ENCODE measurements at regions not wholly inside any gene's neighbourhood (a gene's known extent, or its start where the extent isn't known, plus 50 kb on each side); places are given as distances from the start of the nearest gene placed in this dataset.

- TF ChIP-seq CTCF (IDR thresholded peaks at IDR 0.05; ENCODE audit: low read depth, low read length), result no peak
- H3K4me3 ChIP-seq (replicated peaks in 1 of 2; ENCODE audit: low read depth in 2 of 2, low read length in 2 of 2), result no peak overlapping the region
Observed at GRCh38 chr4:137468836-137469235, 63.5 kb downstream of the PCDH18 start.

DNA sequence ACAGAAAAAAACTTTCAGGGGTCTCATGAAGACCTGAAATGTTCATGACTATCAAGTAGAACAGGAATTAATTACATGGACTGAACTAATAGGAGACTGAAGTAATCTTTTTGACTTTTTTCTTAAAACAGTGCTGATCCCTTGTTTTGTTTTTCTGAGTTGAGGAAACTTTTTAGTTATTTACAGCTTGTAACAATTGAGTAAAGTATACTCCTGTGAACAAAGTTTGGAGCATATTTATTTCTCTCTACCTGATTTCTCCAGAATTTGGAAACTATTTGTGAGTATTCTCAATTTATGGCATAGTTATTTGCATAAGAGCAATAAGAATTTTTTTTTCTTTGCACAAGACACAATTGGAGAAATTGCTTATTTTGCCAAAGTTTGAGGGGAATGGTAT is 64.8 kb downstream of the PCDH18 start:
- no peak overlapping the region for H3K4me3 ChIP-seq (replicated peaks in 1 of 2; ENCODE audit: low read depth in 2 of 2, low read length in 2 of 2)
- no peak for TF ChIP-seq CTCF (IDR thresholded peaks at IDR 0.05; ENCODE audit: low read depth, low read length)
- DNase-seq (ENCODE audit: low read depth in 2 of 2), result no peak

More at GRCh38 chr4:137468836-137469235, 63.5 kb downstream of the PCDH18 start:
- DNase-seq (ENCODE audit: low read depth in 2 of 2), result no peak

DNA sequence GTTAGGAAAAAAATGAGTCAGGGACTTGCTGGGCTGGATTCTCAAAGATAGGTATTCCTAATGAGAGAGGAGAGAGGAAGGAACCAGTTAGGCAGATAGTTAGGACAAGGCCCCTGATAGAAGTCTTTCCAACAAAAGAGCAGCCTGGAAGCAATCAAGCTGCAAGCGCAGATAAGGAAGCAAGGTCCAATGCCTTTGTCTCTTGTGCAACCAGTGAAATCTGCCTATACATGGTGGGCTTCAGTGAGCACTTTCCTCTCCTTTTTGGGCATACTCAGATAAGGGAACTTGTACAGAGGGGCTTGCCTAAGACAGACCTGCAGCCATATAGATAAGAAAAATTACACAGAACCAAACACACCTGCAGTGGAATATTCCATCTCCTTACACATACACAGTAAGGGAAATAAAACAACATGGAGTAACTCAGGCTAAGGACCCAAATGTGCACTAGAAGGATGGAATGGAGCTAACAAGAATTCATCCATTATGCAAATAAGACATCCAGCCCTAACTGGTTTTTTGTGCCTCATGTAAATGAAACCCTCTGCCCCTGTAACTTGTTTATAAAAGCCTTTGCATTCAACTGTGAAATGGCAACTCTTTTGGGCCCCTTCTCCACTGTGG is 68.8 kb downstream of the PCDH18 start:
- DNase-seq (ENCODE audit: low read depth in 2 of 2), result no peak
- TF ChIP-seq CTCF (IDR thresholded peaks at IDR 0.05; ENCODE audit: low read depth, low read length), result no peak

DNA sequence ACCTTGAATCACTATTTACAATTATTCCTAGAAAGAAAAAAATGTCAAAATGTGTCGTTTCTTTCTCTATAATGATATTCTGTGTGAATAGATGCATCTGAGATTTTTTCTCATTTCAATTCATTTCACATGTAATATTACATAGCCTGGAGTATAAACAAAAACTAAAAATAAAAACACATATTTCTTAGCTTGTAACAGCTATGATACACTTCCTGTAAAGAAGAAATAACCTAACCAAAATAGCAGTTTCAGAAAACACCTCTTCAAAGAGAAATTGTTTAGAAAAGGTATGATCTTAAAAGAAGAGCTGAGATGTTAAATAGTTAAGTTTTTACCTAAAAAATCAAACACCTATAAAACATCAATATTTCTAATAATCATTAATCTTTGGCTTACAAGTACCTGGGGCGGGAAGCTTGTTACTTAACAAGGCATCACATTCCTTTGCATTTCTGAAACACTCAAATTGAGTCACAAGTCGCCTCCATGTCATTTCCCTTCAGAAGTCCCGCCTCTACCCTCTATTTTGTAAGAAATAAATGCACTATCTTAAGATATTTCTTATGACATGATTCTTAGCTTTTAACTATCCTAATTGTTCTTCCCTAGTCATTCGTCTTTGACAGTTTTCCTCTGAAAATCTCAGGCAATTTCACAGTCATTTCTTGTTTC is 76.5 kb downstream of the PCDH18 start:
- H3K4me3 ChIP-seq (replicated peaks in 1 of 2; ENCODE audit: low read depth in 2 of 2, low read length in 2 of 2), result no peak overlapping the region
- TF ChIP-seq CTCF (IDR thresholded peaks at IDR 0.05; ENCODE audit: low read depth, low read length), result no peak
- no peak for DNase-seq (ENCODE audit: low read depth in 2 of 2)

More for the DNA sequence above, 68.8 kb downstream of the PCDH18 start:
- no peak overlapping the region for H3K4me3 ChIP-seq (replicated peaks in 1 of 2; ENCODE audit: low read depth in 2 of 2, low read length in 2 of 2)

GRCh38 chr4:137454767-137455166 is 77.5 kb downstream of the PCDH18 start:
- TF ChIP-seq CTCF (IDR thresholded peaks at IDR 0.05; ENCODE audit: low read depth, low read length), result no peak
- H3K4me3 ChIP-seq (replicated peaks in 1 of 2; ENCODE audit: low read depth in 2 of 2, low read length in 2 of 2), result no peak overlapping the region
- no peak for DNase-seq (ENCODE audit: low read depth in 2 of 2)

DNA sequence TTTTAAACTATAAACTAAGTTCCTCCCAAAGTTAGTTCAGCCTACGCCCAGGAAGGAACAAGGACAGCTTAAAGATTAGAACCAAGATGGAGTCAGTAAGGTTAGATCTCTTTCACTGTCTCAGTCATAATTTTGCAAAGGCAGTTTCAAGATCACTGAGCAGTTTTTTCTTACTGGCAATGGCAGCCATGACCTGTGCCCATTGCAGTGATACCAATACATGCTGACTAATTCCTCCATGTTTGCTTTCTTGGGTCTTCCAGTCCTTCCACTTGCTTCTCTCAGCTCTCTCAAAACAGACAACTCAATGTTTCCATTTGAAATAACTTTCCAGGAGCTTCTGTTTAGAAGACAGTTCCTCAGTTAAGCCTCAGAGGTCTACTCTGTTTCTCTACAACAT is 79.5 kb downstream of the PCDH18 start:
- TF ChIP-seq CTCF (IDR thresholded peaks at IDR 0.05; ENCODE audit: low read depth, low read length), result no peak
- H3K4me3 ChIP-seq (replicated peaks in 1 of 2; ENCODE audit: low read depth in 2 of 2, low read length in 2 of 2), result no peak overlapping the region
- no peak for DNase-seq (ENCODE audit: low read depth in 2 of 2)

Data from cardiac fibroblast (primary cell).